ENCODE measurements at regions not wholly inside any gene's neighbourhood (a gene's known extent, or its start where the extent isn't known, plus 50 kb on each side); places are given as distances from the start of the nearest gene placed in this dataset.

GRCh38 chr16:80408014-80408413, 132.8 kb upstream of the DYNLRB2 start:
- no peaks in the 10 kb centered on the region for H3K4me1 ChIP-seq
- no peaks in the 10 kb centered on the region for H3K27me3 ChIP-seq
- H3K36me3 ChIP-seq = no peaks in the 10 kb centered on the region
- no peak for ATAC-seq
- H3K27ac ChIP-seq = no peak overlapping the region
- no peak for TF ChIP-seq CTCF (IDR thresholded peaks at IDR 0.05)
- no peak for TF ChIP-seq POLR2AphosphoS5 (IDR thresholded peaks at IDR 0.05)
- no peak for TF ChIP-seq POLR2A (IDR thresholded peaks at IDR 0.05)
- TF ChIP-seq EP300 (IDR thresholded peaks at IDR 0.05) = no peak
- no peaks in the 10 kb centered on the region for H3K9me3 ChIP-seq
- 93 to 100% methylated on average over 1 of the region's 1 CpG for WGBS, 2 donors (ENCODE audit: low coverage in 1 of 2)
- no peak overlapping the region for H3K4me3 ChIP-seq

GRCh38 chr16:80407265-80407987, 133.4 kb upstream of the DYNLRB2 start:
- Histone ChIP-seq H3K27me3 (no peaks in the 10 kb centered on the region), H3K36me3 (no peaks in the 10 kb centered on the region), H3K27ac (no peak overlapping the region), H3K4me3 (no peak overlapping the region), H3K9me3 (no peaks in the 10 kb centered on the region), H3K4me1 (no peaks in the 10 kb centered on the region)
- 81 to 96% methylated on average over 3 of the region's 3 CpGs for WGBS, 2 donors (ENCODE audit: low coverage in 1 of 2)
- no peak for TF ChIP-seq POLR2A (IDR thresholded peaks at IDR 0.05)
- TF ChIP-seq CTCF (IDR thresholded peaks at IDR 0.05) = no peak
- ATAC-seq = no peak

GRCh38 chr16:80404847-80405246, 135.9 kb upstream of the DYNLRB2 start:
- Histone ChIP-seq H3K4me3 (no peak overlapping the region), H3K9me3 (no peaks in the 10 kb centered on the region), H3K27ac (no peak overlapping the region), H3K4me1 (no peaks in the 10 kb centered on the region), H3K36me3 (no peaks in the 10 kb centered on the region), H3K27me3 (no peaks in the 10 kb centered on the region)
- no peak for TF ChIP-seq EP300 (IDR thresholded peaks at IDR 0.05)
- no peak for TF ChIP-seq CTCF (IDR thresholded peaks at IDR 0.05)
- no peak for TF ChIP-seq POLR2A (IDR thresholded peaks at IDR 0.05)
- no peak for TF ChIP-seq POLR2AphosphoS5 (IDR thresholded peaks at IDR 0.05)
- no peak for ATAC-seq

GRCh38 chr16:80403894-80404293, 136.9 kb upstream of the DYNLRB2 start:
- no peak overlapping the region for H3K4me3 ChIP-seq
- no peaks in the 10 kb centered on the region for H3K4me1 ChIP-seq
- no peaks in the 10 kb centered on the region for H3K27me3 ChIP-seq
- H3K9me3 ChIP-seq = no peaks in the 10 kb centered on the region
- ATAC-seq = no peak
- H3K36me3 ChIP-seq = no peaks in the 10 kb centered on the region
- WGBS, 2 donors (ENCODE audit: low coverage in 1 of 2) = 15 to 22% methylated on average over 3 of the region's 3 CpGs
- TF ChIP-seq CTCF (IDR thresholded peaks at IDR 0.05) = no peak
- TF ChIP-seq POLR2AphosphoS5 (IDR thresholded peaks at IDR 0.05) = no peak
- TF ChIP-seq POLR2A (IDR thresholded peaks at IDR 0.05) = no peak
- no peak for TF ChIP-seq EP300 (IDR thresholded peaks at IDR 0.05)
- no peak overlapping the region for H3K27ac ChIP-seq

GRCh38 chr16:80390871-80391489, 149.8 kb upstream of the DYNLRB2 start:
- Histone ChIP-seq H3K36me3 (no peaks in the 10 kb centered on the region), H3K9me3 (peaks cover 0 to 21% (median 0%) of the 10 kb centered on the region in 3 donors), H3K4me3 (no peak overlapping the region), H3K27ac (no peak overlapping the region), H3K4me1 (no peaks in the 10 kb centered on the region), H3K27me3 (peaks cover 8% of the 10 kb centered on the region)
- ATAC-seq = no peak
- TF ChIP-seq EP300 (IDR thresholded peaks at IDR 0.05) = no peak
- WGBS, 2 donors (ENCODE audit: low coverage in 1 of 2) = 34 to 70% methylated on average over 4 to 5 of the region's 5 CpGs
